ENCODE measurements at regions not wholly inside any gene's neighbourhood (a gene's known extent, or its start where the extent isn't known, plus 50 kb on each side); places are given as distances from the start of the nearest gene placed in this dataset.

DNA sequence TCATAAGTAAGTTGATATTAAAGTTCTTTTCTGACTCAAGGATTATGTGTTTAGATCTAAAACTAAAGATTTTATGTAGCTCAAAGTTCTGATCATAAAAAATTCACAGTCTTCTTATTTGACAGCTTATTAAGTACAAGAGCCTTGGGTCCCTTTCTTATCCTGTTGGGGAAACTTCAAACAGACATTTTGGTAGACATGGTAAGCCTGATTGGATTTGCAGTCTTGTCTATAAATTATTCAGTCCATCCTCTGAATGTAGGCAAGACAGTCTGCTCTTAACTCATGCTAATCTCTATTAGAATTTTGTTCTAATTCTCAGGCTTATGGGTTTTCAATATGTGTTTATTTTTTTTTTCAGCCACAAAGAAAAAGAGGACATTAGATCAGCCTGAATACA, 1718.7 kb upstream of the SLC10A2 start:
- DNase-seq: no peak

DNA sequence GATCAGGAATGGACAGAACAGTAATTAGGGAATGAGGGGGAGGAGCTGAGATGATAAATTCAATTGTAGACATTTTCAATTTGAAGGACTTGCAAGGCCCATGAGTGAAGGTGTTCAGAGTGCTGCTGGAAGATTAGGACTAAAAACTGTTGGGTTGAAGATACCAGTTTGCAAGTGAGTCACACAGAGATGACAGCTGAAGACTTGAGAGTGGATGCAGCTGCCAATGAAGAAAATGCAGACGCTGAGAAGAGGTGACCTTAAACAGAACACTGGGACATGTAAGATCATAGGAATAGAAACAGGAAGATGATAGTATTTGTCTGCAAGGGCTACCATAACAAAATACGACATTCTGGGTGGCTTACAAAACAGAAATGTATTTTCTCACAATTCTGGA, 1716.5 kb upstream of the SLC10A2 start:
- DNase-seq: no peak

DNA sequence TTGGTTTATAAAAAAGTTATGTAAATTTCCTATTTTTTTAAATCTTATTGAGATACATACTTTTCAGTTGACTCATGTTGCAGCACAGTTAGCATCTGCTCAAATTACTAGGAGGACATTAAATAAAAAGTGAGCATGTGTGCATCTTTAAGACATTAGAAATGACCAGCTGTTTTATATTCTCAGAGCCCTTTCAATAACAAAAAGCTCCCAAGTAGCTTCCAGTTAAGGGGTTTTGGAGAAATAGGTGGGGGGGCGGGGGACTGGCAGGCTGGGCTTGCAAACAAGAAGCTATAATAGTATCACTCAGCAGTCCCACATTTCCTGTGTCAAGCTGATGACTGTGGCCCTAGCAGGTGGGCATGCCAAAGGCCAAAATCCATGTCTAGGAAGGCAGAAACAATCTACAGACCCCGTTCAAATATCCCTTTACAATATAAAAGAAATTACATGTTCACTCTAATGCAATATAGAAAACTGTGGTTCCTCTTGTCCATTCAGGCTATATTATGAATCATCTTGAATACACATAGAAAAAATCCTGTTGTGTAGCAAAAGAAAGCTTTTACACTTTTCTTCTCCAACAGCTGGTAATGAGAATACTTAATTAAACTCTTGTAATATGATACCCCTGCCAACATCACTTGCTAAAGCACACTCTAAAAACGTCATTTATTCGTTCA, 1713.2 kb upstream of the SLC10A2 start:
- DNase-seq: no peak

DNA sequence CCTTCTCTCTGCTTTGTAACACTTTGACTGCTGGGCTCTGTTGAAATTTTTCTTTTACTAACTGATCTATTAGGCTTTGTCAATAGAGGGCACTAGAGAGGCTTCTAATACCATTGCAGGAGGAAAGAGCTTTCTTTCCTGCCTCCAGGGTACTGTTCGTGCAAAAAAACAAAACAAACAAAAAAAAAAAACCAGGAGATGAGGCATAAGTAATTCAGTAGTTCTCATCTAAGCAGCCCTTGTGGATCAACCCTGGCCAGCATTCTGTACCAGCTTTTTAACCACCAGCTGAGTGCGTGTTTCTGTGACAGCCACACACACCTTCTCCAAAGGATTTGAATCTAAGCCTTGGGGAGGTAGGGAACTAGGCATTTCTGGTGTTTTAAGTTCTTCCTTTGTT, 1707.6 kb upstream of the SLC10A2 start:
- peak; percentile 15 for DNase-seq

DNA sequence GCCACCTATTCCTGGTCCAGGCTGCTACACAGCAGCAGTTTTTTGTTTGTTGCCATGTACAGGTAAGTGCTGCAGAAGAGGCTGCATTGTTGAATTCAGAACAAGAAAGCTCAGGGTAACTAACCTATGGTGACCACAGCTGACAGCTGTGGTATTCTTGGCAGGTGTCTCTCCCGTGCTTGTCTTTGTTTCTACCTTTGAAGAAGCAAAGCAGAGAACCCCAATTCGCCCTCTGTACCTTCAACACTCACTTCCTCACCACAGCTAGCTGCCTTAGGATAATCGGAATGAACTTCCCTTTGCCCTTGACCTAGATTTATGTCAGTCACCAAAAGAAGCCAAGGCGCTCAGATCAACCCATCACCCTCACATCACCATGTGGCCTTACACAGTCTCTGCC, 1703.3 kb upstream of the SLC10A2 start:
- DNase-seq: no peak

DNA sequence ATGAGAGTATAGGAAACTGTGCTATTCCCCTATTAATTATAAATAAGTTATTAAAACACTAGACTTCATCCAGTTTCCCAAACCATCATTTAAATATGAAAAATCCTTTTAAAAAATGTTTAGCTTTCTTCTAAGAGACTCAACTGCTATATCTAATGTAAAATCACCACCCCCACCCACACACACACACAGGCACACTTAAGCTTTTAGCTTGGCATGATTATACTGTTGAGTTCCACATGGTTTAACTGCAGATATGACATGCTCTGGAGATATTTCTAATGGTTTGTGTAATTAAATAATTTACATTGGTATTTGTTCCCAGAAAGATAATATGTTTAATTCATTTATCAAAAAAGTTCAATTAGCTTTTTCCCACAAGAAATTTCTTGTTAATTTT, 1700.1 kb upstream of the SLC10A2 start:
- no peak for DNase-seq

DNA sequence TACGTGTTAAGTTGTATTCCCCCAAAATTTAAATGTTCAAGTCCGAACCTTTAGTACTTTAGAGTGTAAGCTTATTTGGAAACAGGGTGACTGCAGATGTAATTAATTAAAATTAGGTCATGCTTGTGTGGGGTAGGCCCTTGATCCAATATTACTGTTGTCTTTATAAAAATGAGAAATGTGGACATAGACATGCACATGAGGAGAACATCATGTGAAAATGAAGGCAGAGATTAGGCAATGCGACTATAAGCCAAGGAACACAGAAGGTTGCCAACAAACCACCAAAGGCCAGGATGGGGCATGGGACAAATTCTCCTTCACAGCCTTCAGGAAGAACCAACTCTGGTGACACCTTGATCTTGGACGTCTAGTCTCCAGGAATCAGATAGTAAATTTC, 1698.4 kb upstream of the SLC10A2 start:
- DNase-seq: no peak

DNA sequence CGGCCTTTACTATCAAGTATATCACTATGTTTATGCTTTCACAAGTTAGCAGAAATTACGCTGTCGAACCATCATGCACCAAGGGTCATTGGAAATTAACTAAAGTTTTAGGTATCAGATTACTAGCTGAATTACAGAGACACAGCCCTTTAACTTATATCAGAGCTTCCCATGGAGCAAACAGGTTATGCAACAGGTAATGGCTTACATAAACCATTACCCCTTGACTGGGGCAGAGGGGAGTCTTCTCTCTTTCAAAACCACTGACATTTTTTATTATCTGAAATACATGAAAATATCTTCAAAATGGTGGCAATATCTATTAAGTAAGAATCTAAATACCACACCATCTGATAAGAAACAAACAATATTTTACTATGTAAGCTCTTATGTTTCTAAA, 1692.9 kb upstream of the SLC10A2 start:
- no peak for DNase-seq

DNA sequence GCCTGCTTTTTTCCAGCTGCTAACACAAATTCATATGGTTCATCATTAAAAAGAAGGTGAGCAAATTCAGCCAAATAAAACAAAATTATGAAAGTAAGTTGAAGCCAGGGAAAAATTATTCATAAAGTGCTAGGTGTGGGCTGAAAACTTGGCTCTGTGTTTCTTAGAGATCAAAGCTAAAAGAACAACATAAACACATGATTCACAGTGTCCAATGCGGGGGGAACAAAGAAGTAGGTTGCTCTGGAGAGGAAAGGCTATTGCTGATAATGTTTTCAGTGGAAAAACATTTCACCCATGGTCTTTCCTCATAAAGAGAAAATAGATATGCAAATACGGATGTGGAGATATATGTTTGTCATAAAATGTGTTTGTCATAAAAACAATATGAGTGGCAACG, 1691.5 kb upstream of the SLC10A2 start:
- DNase-seq: no peak

DNA sequence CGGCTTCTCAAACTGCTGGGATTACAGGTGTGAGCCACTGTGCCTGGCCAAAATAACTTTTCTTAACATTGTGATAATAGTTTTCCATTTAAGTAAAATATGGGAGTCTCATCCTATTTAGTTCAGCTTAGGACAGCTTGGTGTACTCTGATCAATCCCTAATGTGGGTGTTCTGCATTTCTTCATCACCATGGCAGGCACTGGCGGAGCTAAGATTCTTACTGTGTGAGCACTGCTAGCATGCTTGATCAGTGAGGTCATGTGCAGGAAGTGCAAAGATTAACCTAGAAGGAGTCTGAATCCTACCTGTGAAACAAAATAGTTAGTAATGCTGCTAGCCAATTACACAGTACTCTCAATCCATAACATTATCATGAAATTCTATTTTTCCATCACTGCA, 1684.2 kb upstream of the SLC10A2 start:
- DNase-seq: peak; percentile 84

DNA sequence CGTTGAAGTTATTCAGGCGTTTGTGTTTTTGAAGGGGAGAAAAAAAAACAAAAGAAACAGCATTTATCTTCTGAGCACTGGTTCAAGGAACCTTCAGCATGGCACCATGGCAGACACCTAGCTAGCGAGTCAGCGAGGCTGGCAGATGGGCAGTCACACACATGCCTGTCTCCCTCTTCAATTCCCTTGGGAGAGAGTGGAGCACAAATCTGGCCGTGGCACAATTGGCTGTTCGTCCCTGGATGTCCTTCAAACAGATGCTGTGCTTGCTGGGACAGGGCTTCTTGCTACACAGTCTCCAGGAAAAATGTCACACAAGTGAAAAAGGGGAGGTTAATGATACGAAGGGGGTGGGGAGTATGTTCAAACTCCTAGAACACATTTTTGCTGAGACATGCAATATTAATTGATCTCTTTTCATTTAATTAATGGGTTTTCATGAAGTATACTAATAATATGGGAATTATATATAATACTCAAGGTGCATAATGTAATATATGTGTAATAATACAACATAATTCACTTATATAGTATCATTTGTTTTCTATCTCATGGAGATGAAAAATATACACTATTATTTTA, 1674.5 kb upstream of the SLC10A2 start:
- no peak for DNase-seq

DNA sequence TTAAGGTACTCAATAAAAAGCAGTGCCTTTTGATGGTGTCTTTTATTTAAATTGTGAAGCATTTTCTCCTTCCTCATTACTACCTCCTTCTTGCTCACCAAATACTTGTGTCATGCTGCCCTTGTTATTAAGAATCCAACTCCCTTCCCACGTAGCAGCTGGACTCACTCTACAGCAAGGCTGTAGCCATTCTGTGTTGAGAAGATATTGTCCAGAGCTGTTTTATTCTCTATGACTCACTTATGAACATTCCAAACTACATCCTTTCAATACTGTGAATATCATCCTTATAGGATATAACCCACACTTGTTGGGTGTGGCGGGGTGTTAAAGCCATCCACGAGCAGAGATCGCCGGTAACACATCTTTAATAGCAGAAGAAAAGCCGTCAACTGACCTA, 1671.5 kb upstream of the SLC10A2 start:
- no peak for DNase-seq

DNA sequence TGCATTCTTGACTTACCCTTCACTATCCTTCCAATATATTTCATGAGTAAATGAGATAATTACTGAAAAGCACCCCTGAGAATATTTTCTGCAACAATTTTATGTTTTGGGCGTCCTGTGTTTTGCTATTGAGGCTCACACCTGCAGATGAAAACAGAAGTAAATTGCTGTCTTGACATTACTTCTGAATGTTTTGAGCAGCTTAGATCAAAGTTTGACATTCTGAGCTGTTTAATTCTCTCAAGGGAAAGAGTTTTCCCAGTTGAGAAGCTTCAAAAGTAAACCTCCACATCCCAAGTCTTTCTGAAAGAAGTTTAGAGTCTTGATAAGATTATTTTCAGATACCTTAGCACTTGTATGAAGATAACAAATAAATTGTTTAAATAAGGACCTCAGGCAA, 1667.2 kb upstream of the SLC10A2 start:
- no peak for DNase-seq

DNA sequence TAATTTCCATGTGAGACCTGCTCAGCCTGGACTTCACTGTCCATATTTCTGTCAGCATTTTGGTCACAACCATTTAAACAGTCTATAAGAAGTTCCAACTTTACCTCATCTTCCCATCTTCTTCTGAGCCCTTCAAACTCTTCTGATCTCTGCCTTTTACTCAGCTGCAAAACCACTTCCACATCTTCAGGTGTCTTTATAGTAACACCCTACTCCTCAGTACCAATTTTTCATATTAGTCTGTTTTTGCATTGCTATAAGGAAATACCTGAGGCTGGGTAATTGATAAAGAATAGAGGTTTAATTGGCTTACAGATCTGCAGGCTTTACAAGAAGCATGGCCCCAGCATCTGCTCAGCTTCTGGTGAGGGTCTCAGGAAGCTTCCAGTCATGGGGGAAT, 1648.9 kb upstream of the SLC10A2 start:
- DNase-seq: no peak

DNA sequence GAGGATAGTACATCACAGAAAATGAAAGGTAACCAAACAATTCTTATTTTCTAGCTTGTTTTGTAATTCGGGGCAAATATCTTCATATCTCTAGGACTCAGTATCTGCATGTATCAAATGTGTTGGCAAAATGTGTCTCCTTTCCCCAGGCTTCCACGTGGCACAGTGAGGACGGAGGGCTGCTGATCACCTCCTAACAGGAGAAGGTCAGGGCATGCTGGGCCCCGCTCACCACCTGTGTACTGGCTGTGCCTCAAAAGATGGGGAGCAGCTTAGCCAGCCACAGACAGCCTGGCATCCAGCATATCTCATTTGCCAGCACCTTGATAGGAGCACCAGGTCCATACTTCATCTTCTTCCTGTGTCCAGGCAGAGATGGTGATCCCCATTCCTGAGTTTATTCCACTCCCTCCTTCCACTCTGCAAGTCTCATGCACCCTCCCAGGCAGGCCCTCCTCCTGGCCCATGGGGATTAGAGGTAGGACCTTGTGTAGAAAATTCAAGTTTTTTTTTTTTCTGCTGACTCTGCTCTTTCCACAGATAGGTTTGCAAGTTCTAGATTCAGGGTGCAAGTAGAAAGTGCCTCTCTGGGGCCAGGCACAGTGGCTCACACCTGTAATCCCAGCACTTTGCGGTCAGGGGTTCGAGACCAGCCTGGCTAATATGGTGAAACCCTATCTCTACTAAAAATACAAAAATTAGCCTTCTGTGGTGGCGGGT, 1639.0 kb upstream of the SLC10A2 start:
- DNase-seq: no peak

DNA sequence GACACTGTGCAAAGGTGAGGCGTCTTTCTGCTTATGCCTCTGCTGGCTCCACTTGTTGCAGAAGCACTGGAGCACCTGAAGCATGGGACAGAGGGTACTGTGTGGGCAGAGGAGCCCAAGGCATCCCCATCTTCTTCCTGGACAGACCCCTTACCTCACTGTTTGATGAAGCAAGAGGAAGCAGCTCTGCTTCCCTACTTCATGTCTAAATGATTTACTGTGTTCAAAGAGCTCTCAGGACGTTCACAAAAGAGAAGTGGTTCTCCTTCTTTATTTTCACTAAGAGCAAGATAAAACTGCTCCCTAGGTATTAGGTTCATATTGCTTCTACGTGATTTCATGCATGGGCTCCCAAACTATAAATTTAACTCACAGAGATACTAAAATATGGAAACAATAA, 1635.4 kb upstream of the SLC10A2 start:
- no peak for DNase-seq

DNA sequence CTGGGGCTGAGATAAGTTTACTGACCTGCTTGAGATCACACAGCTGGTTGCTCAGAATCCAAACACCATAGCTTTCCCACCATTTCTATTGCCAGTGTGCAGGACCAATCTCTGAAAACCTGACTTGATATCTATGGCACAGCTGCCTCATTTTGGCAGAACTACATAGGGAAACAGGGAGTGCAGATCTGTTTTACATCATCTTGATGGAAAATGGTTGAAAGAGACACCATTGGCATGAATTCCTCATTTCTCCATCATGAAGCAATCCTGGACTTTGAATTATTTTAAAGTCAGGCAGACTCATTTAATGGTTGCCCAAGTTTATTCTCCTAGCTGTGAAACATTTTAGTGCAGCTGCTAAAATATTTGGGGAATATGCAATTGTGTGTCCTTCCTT, 1628.2 kb upstream of the SLC10A2 start:
- no peak for DNase-seq

DNA sequence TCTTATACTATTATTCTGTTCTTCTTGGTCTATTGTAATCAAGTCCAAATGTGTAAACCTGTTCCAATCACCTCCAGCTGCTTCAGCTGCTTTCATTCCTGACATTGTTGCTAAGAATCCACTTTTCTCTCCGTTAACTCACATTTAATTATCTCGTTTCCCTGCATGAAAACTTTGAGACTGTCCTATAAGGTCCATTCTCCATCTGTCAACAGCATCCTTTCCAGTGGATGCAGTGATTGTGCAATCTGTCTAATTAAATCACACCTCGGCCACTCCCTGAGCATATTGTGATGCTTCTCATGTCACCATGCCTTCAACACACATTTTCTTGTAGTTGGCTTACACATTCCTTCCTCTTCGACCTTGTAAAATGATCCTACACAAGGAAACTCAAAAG, 1626.9 kb upstream of the SLC10A2 start:
- DNase-seq: no peak

DNA sequence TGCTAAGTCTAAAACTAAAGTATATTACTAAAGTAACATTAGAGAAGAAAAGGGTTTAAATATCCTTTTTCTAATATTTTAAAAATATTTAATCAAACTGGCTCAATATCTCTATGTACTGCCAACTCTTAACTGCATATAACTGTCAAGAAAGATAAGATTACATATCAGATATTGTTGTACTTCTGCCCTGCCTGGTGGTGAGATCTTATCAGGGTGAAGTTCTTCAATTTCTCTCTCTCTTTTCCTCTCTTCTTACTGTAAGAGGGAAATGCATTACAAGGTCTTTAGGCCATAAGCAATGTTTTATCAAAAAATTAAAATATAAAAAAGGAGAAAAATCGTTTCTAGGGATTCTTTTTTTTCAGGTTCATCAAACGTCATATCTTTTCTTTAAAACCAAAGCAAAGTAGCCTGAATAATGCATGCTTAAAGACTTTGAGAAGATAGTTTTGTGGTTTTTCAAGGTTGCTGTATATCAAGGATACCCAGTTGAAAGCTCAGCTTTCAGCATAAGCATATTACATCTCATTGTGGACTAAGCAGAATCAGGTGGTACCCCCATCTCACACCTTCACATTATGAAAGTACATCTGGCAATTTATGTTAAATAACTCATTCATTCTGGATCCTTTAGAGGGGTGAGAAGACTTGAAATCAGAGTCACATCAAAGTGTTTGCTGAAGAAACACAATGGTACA, 1625.7 kb upstream of the SLC10A2 start:
- DNase-seq: no peak

DNA sequence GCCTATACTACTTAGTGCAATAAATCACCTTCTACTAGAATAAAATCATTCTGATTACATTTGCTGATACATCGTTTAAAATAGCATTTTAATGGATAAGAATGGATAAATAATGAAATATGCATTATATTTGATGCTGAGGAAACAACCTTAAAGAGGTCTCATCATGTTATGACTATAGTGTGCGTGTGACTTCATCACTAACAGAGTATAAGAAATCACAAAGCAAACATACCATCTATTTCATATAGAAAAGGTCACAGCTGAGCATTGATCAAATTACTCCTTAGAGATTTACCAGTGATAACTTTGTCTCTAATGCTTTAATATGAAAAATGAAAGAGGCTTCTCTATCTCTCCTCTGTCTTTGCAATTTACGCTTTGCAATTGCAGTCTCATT, 1620.3 kb upstream of the SLC10A2 start:
- DNase-seq: no peak

DNA sequence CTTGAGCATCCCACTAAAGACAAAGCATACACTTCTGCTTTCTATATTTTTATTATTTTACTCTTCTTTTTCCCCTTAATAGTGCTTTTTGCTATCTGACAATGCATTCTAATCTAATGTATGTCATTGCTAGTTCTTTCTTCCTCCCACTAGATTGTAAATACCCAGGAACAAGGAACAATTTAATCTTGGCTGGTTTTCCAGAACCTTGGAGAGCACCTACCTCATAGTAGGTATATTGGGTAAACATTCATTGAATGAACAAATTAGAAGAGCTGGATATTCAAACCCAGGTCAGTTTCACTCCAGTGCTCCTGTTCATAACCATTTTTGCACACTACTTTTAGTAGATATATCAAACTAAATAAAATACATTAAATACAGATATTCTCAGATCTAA, 1617.6 kb upstream of the SLC10A2 start:
- DNase-seq: no peak

DNA sequence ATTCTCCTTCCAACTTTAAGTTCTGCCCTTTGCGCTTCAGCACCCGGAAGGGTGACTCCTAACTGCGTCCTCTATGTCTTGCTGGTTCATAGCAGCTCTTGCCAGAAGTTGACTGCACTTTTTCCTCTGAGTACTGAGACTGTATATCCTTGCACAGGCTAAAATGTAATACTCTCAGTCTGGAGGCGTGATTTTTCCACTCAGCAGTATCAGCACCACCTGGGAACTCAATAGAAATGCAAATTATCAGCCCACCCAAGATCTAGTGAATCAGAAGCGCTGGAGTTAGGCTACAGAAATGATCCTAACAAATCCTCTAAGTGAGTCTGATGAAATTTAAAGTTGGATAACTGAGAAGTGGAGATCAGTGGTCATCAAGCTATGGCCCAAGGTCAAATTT, 1611.9 kb upstream of the SLC10A2 start:
- no peak for DNase-seq

DNA sequence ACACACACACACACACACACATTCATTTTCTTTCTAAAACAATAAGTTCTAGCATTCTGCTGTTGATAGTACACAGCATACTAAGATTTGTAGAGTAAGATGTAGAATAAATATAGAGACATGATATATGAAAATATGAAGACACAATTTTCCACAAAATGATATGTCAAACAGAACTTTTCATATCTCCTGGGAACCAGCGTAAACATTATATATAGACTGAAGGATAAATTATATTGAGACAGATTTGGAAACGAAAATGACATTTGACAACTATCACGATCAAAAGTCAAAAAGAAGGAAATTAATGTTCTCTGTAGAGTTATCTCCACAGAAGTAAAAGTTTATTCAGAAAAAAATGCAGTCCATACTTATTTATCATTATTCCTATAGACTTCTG, 1605.7 kb upstream of the SLC10A2 start:
- DNase-seq: no peak

DNA sequence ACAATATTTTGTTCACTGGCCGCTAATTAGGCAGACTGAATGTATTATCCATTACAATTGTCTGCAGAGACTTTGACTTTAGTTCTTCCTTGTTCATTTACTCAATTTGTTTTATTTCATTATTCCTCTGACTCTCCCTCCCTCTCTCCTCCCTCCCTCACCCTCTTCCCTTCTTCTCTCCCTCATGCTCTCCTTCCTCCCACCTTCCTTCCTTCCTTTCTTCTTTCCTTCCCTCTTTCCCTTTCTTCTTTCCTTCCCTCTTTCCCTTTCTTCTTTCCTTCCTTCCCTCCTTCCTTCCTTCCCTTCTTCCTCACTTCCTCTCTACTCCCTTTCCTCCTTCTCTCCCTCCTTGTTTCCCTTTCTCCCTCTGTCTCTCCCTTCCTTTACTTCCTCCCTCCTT, 1591.0 kb upstream of the SLC10A2 start:
- DNase-seq: no peak
